Tibial nerve (tissue), 4 donors: ENCODE measurements at regions not wholly inside any gene's neighbourhood (a gene's known extent, or its start where the extent isn't known, plus 50 kb on each side); places are given as distances from the start of the nearest gene placed in this dataset.

ENCODE experiments used
- DNase-seq, 2 donors: peaks; one replicate each; pipeline ENCODE4 v3.0.0-alpha.2; 2019; ENCODE audit warnings: low spot score in 2 of 2
- H3K27ac ChIP-seq, 4 donors: fragments of 200-600 bp; sonication (generic) in 3 of 4; one replicate each; pipeline ENCODE4 v1.5.1; 2017 to 2019; ENCODE audit warnings: mild to moderate bottlenecking in 1 of 4
- H3K27me3 ChIP-seq, 2 donors: fragments of 200-600 bp; sonication (generic) in 1 of 2; one replicate each; pipeline versions ENCODE4 v1.5.1 to v1.6.0; 2017 to 2019
- H3K36me3 ChIP-seq, 3 donors: fragments of 200-600 bp; sonication (generic); one replicate each; pipeline ENCODE4 v1.5.1; 2018 to 2019
- H3K4me1 ChIP-seq, 4 donors: fragments of 200-600 bp; sonication (generic) in 3 of 4; one replicate each; pipeline ENCODE4 v1.5.1; 2017 to 2019
- H3K4me3 ChIP-seq, 4 donors: fragments of 200-600 bp; sonication (generic) in 3 of 4; one replicate each; pipeline ENCODE4 v1.5.1; 2017 to 2019; ENCODE audit warnings: mild to moderate bottlenecking in 1 of 4, moderate library complexity in 1 of 4
- H3K9me3 ChIP-seq, 4 donors: fragments of 200-600 bp; sonication (generic) in 3 of 4; one replicate each; pipeline ENCODE4 v1.5.1; 2017 to 2019
- EP300 ChIP-seq, 2 donors: sonication (generic); formaldehyde crosslinking; IDR thresholded peaks; one replicate each; pipeline ENCODE4 v1.6.1; 2017; ENCODE audit warnings: antibody characterized with exemption in 2 of 2, mild to moderate bottlenecking in 1 of 2
- POLR2A ChIP-seq, 2 donors: fragments of 450-650 bp; IDR thresholded peaks; one replicate each; pipeline ENCODE4 v1.6.1; 2017; ENCODE audit warnings: antibody characterized with exemption in 2 of 2, mild to moderate bottlenecking in 2 of 2, moderate library complexity in 2 of 2
- WGBS, 2 donors: methylation state at CpG; one replicate each; pipeline ENCODE4 v1.1.5; 2018; 5-methylcytosine and 5-hydroxymethylcytosine counted together
- TF ChIP-seq, protein P1 (sequence below), 5 experiments: fragments of 200-600 bp in 3 of 5; fragments of 450-650 bp in 2 of 5; sonication (generic) in 3 of 5; IDR thresholded peaks; one replicate each; pipeline ENCODE4 v1.5.1; 2016 to 2019; ENCODE audit warnings: antibody characterized with exemption in 5 of 5, mild to moderate bottlenecking in 3 of 5, moderate library complexity in 2 of 5

GRCh38 chr2:21761361-21761760 is 637.6 kb downstream of the TDRD15 start:
- no peaks in the 10 kb centered on the region for H3K27me3 ChIP-seq
- no peaks in the 10 kb centered on the region for H3K4me1 ChIP-seq
- DNase-seq, result no peak
- no peaks in the 10 kb centered on the region for H3K36me3 ChIP-seq
- no peak overlapping the region for H3K27ac ChIP-seq
- TF ChIP-seq, protein P1, sequence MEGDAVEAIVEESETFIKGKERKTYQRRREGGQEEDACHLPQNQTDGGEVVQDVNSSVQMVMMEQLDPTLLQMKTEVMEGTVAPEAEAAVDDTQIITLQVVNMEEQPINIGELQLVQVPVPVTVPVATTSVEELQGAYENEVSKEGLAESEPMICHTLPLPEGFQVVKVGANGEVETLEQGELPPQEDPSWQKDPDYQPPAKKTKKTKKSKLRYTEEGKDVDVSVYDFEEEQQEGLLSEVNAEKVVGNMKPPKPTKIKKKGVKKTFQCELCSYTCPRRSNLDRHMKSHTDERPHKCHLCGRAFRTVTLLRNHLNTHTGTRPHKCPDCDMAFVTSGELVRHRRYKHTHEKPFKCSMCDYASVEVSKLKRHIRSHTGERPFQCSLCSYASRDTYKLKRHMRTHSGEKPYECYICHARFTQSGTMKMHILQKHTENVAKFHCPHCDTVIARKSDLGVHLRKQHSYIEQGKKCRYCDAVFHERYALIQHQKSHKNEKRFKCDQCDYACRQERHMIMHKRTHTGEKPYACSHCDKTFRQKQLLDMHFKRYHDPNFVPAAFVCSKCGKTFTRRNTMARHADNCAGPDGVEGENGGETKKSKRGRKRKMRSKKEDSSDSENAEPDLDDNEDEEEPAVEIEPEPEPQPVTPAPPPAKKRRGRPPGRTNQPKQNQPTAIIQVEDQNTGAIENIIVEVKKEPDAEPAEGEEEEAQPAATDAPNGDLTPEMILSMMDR (IDR thresholded peaks at IDR 0.05), result no peak
- TF ChIP-seq POLR2A (IDR thresholded peaks at IDR 0.05) (no peak), EP300 (IDR thresholded peaks at IDR 0.05) (no peak)
- 73 to 86% methylated on average over 2 of the region's 2 CpGs for WGBS, 2 donors
- H3K9me3 ChIP-seq, result peaks cover 0 to 8% (median 0%) of the 10 kb centered on the region in 4 donors
- no peak overlapping the region for H3K4me3 ChIP-seq

GRCh38 chr2:21763501-21763900 is 639.7 kb downstream of the TDRD15 start:
- Histone ChIP-seq H3K9me3 (peaks cover 0 to 8% (median 0%) of the 10 kb centered on the region in 4 donors), H3K27ac (no peak overlapping the region), H3K4me1 (no peaks in the 10 kb centered on the region), H3K36me3 (no peaks in the 10 kb centered on the region), H3K4me3 (no peak overlapping the region), H3K27me3 (no peaks in the 10 kb centered on the region)
- no peak for DNase-seq
- no peak for TF ChIP-seq EP300 (IDR thresholded peaks at IDR 0.05)

DNA sequence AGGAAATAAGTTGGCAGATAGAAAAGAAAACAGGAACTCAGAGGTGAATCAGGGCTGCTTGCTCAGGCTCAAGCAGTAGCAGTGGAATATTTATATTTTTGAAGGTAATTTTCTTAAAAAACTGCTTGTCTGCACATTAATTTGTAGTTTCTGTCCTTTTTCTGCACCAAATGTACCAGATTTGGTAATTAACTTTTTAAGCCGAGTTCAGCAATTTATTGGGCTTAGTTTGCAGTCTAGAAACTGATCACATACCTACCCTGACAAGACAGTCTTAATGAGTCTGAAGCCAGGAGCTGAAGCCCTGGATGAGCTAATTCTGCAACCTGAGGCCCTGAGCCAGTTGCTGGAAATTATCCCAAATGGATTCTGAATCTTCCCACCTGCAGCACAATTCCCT is 647.0 kb downstream of the TDRD15 start:
- no peak for DNase-seq
- TF ChIP-seq POLR2A (IDR thresholded peaks at IDR 0.05) (no peak), EP300 (IDR thresholded peaks at IDR 0.05) (no peak)
- TF ChIP-seq, protein P1 (IDR thresholded peaks at IDR 0.05), result no peak
- H3K4me3 ChIP-seq, result no peak overlapping the region
- H3K36me3 ChIP-seq, result no peaks in the 10 kb centered on the region
- peaks cover 0 to 18% (median 4%) of the 10 kb centered on the region in 4 donors for H3K4me1 ChIP-seq
- H3K27ac ChIP-seq, result no peak overlapping the region
- 84 to 86% methylated on average over 1 of the region's 1 CpG for WGBS, 2 donors
- no peaks in the 10 kb centered on the region for H3K27me3 ChIP-seq
- no peaks in the 10 kb centered on the region for H3K9me3 ChIP-seq

DNA sequence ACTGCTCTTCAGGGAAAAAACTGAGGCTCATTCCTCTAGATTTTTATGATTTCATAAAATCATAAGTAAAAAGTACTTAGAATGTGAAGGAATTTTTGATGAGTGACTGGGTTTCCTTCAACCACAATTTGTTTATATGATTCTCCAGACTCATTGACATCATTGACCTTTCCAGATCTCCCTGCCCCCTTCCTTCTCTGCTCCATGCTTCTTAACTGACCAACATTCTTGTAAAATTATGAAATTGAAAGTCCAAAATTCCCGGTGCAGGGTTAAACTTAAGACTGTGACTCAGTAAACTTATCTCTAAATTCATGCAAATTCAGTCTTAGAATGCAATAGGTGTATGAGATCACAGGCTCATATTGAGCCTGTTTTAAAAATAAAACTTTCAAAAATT is 648.9 kb downstream of the TDRD15 start:
- no peak overlapping the region for H3K4me3 ChIP-seq
- H3K4me1 ChIP-seq, result peaks cover 0 to 18% (median 4%) of the 10 kb centered on the region in 4 donors
- no peak for TF ChIP-seq EP300 (IDR thresholded peaks at IDR 0.05)
- TF ChIP-seq POLR2A (IDR thresholded peaks at IDR 0.05), result no peak
- TF ChIP-seq, protein P1 (IDR thresholded peaks at IDR 0.05), result no peak
- H3K36me3 ChIP-seq, result no peaks in the 10 kb centered on the region
- WGBS, 2 donors, result 19 to 26% methylated on average over 1 of the region's 1 CpG
- DNase-seq, result no peak
- H3K27me3 ChIP-seq, result no peaks in the 10 kb centered on the region
- H3K9me3 ChIP-seq, result no peaks in the 10 kb centered on the region
- H3K27ac ChIP-seq, result no peak overlapping the region

DNA sequence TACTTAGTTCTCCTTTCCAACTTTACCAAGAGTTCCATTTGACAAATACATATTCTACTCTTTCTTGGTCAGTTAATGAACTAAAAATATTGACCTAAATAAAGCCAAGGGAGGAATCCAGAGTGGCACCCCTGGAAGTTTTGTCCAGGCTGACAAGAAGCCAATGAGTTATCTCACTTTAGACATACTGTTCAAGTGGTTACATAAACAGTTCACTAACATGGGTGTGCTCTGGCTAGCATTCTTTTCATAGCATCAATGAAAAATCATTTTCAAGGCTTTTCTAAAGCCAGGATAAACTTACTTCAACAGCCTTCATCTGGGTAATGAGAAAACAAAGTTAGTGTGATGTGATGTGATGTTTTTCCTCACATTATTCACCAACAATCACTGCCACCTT is 649.4 kb downstream of the TDRD15 start:
- Histone ChIP-seq H3K27ac (no peak overlapping the region), H3K4me3 (no peak overlapping the region), H3K9me3 (no peaks in the 10 kb centered on the region), H3K27me3 (no peaks in the 10 kb centered on the region), H3K36me3 (no peaks in the 10 kb centered on the region), H3K4me1 (peaks cover 0 to 18% (median 4%) of the 10 kb centered on the region in 4 donors)
- no peak for TF ChIP-seq EP300 (IDR thresholded peaks at IDR 0.05)
- DNase-seq, result no peak

DNA sequence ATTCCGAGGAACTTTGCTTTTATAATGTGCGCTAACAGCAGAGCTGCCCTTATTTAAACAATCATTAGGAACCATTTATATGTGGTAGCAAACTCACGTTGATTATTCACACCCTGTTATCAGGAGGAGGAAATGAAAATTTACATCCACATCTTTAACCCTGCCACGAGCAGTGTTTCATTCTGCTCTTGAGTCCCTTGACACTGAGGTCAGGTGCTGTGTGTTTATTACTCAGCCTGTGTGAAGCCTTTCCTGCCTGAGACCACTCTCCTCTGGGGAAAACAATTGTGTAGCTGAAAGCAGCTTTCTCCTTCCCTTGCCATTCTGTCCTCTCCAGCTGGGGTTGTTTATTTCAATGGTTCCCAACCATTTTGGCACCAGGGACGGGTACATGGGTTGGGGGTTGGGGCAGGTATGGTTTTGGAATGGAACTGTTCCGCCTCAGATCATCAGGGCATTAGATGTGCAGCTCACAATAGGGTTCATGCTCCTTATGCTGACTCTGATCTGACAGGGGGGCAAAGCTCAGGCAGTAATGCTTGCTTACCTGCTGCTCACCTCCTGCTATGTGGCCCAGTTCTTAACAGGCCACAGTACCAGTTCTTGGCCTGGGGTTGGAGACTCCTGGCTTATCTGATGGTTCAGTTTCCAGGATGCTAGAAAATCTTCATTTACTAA is 651.1 kb downstream of the TDRD15 start:
- no peak for DNase-seq
- Histone ChIP-seq H3K36me3 (no peaks in the 10 kb centered on the region), H3K27ac (no peak overlapping the region), H3K9me3 (no peaks in the 10 kb centered on the region), H3K4me3 (no peak overlapping the region), H3K27me3 (no peaks in the 10 kb centered on the region), H3K4me1 (peaks cover 0 to 18% (median 4%) of the 10 kb centered on the region in 4 donors)
- TF ChIP-seq POLR2A (IDR thresholded peaks at IDR 0.05) (no peak), EP300 (IDR thresholded peaks at IDR 0.05) (no peak)
- TF ChIP-seq, protein P1 (IDR thresholded peaks at IDR 0.05), result no peak
- WGBS, 2 donors, result 38 to 45% methylated on average over 6 of the region's 6 CpGs
